ENCODE measurements at regions not wholly inside any gene's neighbourhood (a gene's known extent, or its start where the extent isn't known, plus 50 kb on each side); places are given as distances from the start of the nearest gene placed in this dataset.

DNA sequence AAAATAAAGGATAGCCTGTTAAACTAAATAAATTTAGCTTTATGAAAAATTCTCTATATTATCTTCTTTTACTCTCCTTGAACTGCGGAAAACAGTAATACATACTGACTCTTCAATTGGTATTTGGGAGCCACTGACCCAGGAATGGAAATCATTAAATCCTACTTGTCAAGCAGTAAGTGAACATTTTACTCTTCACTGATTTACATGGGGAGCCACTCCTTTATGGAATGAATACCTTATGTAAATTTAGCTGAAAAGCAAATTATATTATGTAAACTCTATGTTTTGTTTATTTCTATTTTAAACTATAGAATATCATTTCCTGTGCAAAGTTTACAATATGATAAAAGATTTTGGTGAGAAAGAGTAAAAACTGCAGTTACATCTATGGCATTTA lies 85.2 kb downstream of the STRADB start:
- Mint-ChIP-seq H3K27ac (no peak overlapping the region), H3K9me3 (peaks cover 11% of the 10 kb centered on the region), H3K4me3 (no peak overlapping the region), H3K27me3 (peaks cover 2% of the 10 kb centered on the region), H3K4me1 (ENCODE audit: low read depth) (peaks cover 18% of the 10 kb centered on the region), H3K36me3 (ENCODE audit: low read depth) (peaks cover 2% of the 10 kb centered on the region)
- CTCF ChIA-PET: no interaction called here
- no peak for ATAC-seq
- no peak for DNase-seq
- intact Hi-C loops (cut with micrococcal nuclease): no loop called here
- POLR2A ChIA-PET: no interaction called here
- TF ChIP-seq, protein P1, sequence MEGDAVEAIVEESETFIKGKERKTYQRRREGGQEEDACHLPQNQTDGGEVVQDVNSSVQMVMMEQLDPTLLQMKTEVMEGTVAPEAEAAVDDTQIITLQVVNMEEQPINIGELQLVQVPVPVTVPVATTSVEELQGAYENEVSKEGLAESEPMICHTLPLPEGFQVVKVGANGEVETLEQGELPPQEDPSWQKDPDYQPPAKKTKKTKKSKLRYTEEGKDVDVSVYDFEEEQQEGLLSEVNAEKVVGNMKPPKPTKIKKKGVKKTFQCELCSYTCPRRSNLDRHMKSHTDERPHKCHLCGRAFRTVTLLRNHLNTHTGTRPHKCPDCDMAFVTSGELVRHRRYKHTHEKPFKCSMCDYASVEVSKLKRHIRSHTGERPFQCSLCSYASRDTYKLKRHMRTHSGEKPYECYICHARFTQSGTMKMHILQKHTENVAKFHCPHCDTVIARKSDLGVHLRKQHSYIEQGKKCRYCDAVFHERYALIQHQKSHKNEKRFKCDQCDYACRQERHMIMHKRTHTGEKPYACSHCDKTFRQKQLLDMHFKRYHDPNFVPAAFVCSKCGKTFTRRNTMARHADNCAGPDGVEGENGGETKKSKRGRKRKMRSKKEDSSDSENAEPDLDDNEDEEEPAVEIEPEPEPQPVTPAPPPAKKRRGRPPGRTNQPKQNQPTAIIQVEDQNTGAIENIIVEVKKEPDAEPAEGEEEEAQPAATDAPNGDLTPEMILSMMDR (IDR thresholded peaks at IDR 0.05): no peak

DNA sequence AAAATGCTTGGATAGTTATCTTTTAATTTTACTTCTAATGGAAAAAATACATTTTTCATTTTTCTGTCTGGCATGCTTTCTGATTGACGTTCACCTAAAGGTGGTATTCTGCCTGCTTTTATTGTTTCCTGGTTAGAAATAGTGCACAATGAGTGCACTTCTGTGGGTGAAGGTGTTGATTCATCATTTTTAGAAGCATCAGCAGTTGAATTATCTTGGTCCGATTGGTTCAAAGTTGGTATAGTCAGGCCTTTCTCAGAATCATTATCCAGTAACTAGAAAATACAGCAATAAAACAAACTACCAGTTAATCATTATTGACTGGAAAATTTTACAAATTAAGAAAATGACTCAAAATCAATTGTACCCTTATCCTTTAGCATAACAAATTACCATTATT lies 84.5 kb downstream of the STRADB start:
- TF ChIP-seq, protein P1 (IDR thresholded peaks at IDR 0.05): no peak
- no peak overlapping the region for H3K4me3 Mint-ChIP-seq
- H3K27ac Mint-ChIP-seq: no peak overlapping the region
- no peak for DNase-seq
- ATAC-seq: no peak
- intact Hi-C loops (cut with micrococcal nuclease): no loop called here
- peaks cover 15% of the 10 kb centered on the region for H3K9me3 Mint-ChIP-seq
- ChIA-PET POLR2A (no interaction called here), CTCF (no interaction called here)
- H3K27me3 Mint-ChIP-seq: peaks cover 2% of the 10 kb centered on the region
- H3K4me1 Mint-ChIP-seq (ENCODE audit: low read depth): peaks cover 21% of the 10 kb centered on the region
- H3K36me3 Mint-ChIP-seq (ENCODE audit: low read depth): peaks cover 2% of the 10 kb centered on the region

DNA sequence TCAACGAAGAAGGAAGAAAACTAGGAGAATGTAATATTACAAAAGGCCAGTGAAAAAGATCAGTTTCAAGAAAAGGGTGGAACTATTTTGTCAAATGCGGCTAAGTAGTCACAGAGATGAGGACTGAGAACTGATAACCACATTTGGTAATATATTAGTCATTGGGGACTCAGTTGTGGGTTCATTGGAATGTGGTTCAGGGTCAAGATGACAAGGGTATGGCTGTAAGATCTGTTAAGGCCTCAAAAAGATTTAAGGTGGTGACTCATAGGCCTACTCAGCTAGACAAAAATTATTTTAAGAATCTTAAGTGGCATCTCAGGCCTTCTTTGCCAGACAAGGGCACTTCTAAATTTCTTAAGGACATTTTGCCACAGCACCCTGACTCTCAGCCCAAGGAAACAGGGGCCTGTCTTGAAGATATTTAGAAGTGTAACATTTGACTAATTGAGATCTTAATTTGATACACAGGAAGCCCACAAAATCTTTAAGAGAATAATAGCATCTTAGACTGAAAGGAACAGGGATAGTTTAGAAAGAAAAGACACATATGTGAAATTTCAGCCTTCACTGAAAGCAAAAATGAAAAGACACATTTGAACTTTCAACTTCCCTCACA lies 81.3 kb downstream of the STRADB start:
- Mint-ChIP-seq H3K27ac (peak overlapping the region; percentile 94), H3K9me3 (peaks cover 31% of the 10 kb centered on the region), H3K27me3 (peaks cover 2% of the 10 kb centered on the region), H3K36me3 (ENCODE audit: low read depth) (peaks cover 2% of the 10 kb centered on the region), H3K4me3 (no peak overlapping the region), H3K4me1 (ENCODE audit: low read depth) (peaks cover 21% of the 10 kb centered on the region)
- POLR2A ChIA-PET: interaction anchor here (0.6 kb wide), 1 partner anchor 869 kb away, joined by 3 read pairs; no protein-coding TSS in a partner anchor
- DNase-seq (peak; percentile 50), ATAC-seq (peak; percentile 96)
- intact Hi-C loops (cut with micrococcal nuclease): no loop called here
- CTCF ChIA-PET: interaction anchor here (1.3 kb wide), 1 partner anchor 9 kb away, joined by 3 read pairs; no protein-coding TSS in a partner anchor
- TF ChIP-seq, protein P1 (IDR thresholded peaks at IDR 0.05): no peak
